Activated CD4-positive, alpha-beta T cell treated with anti-CD3 and anti-CD28 coated beads, Interleukin-2, Interleukin-4, amounts not matched to agents 100 ng/mL and 50 ng/mL, durations not matched to agents 16 hours and 8 hours (primary cell): ENCODE measurements at regions not wholly inside any gene's neighbourhood (a gene's known extent, or its start where the extent isn't known, plus 50 kb on each side); places are given as distances from the start of the nearest gene placed in this dataset.

Source experiments
- DNase-seq: peaks from one replicate; pipeline ENCODE4 v3.0.0-alpha.2; 2020; ENCODE audit warnings: low spot score

DNA sequence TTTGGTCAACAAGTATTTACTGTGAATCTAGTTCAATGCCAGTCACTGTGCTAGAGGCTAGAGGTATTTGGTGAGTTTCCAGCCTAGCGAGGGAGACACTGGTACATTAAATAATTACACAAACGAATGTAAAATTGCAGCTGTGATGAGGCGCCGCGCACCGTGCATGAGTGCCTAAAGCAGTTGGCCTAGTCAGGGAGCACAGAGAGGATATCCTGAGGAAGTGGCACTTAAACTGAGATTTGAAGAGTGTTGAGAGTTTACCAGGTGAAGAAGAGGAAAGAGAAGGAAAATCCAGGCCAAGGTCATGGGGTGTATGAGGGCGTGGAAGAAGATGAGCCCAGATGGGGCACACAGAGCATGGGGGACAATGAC lies 157.6 kb upstream of the NDUFV2 start:
- no peak for DNase-seq

DNA sequence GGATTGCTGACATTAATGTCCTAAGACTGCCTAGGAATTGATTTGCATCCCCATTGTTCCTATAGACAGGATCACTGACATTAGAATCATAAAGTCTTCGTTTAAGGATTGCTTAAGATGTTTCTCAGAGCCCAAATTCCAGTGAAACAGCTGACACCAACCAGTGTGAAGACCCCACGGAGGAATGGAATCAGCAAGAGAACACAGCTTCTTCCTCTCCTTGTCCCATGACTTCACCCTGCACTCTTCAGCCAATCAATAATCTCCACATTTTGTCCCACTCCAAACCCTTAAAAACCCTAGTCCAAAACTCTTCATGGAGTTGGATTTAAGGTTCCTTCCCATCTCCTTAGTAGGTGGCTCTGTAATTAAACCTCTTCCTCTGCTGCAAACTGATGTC lies 157.0 kb upstream of the NDUFV2 start:
- no peak for DNase-seq

DNA sequence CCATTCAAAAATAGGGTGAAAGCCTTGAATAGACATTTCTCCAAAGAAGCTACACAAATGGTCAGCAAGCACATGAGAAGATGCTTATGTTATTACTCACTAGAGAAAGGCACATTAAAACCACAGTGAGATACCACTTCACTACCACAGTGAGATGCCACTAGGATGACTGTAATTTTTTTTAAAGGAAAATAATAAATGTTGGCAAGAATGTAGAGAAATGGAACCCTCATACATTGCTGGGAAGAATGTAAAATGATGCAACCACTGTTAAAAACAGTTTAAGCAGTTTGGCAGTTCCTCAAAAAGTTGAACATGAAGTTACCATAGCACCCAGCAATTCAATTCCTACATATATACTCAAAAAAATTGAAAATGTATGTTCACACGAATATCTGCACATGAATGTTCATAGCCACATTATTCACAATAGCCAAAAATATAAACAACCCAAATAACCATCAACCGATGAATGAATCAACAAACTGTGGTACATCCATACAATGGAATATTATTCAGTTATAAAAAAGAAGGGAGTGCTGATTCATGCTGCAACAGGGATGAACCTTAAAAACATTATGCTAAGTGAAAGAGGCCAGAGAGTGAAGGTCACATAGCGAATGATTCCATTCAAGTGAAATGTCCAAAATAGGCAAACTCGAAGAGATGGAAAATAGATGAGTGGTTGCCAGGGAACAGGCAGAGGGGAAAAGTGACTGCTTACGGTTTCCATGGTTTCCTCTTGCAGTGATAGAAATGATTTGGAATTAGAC lies 156.2 kb upstream of the NDUFV2 start:
- DNase-seq = no peak

DNA sequence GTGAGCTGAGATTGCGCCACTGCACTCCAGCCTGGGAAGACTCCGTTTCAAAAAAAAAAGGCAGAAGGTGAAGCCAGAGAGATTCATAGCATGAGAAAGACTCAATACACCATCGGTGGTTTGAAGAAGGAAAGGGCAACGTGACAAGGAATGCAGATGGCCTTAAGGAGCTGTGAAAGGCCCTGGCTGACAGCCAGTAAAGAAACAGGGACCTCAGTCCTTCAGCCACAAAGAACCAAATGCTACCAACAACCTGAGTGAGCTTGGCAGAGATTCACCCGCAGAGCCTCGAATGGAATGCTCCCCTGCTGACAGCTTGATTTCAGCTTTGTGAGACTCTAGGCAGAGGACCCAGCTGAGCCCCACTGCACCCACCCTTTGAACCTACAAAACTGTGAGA lies 154.9 kb upstream of the NDUFV2 start:
- no peak for DNase-seq

DNA sequence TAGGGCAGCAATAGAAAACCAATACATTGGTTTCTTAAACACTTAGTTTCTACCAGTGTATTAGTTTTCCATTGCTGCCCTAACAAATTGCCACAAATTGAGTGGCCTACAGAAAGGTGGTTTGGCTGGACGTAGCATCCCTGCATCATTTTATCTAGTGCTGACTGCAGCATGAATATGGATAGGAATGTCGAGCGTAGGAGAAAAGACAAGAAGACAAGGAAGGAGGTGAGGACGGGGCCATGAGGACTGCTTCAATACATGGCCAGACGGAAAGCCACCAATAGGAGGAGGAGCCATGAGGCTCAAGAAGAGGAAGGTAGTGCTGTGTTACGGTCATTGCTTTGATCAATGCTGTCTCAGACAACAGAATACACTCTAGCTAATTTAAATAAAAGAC lies 154.5 kb upstream of the NDUFV2 start:
- no peak for DNase-seq

DNA sequence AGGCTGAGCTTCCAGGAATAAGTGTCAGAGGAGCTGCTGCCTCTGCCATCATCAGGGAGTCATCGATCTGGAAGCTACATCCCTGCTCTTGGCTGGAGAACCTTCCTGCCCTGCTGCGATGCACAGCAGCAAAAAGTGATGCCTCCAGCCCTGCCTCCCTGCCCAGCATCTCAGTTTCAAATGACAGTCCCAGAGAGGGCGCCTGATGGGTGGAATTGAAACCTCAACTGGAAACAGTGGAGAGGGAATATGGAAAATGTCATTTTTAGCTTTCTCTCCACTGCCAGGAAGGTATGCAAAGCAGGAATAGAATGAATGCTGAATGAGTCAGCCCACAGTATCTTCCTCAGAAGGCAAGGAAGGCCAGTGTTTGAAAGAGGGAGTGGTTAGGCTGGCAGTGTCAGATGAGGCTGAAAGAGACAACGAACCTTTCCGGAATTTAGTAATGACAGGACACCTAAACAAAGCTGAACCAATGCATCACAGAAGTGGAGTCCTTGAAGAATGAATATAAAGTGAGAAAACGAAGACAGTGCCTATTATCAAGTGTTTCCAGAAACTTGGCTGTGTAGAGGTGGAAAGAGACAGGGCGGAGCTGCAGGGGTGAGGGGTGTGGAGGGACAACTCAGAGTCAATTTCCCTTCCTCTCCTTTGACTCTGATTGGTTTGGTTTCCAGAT lies 153.9 kb upstream of the NDUFV2 start:
- DNase-seq = no peak

DNA sequence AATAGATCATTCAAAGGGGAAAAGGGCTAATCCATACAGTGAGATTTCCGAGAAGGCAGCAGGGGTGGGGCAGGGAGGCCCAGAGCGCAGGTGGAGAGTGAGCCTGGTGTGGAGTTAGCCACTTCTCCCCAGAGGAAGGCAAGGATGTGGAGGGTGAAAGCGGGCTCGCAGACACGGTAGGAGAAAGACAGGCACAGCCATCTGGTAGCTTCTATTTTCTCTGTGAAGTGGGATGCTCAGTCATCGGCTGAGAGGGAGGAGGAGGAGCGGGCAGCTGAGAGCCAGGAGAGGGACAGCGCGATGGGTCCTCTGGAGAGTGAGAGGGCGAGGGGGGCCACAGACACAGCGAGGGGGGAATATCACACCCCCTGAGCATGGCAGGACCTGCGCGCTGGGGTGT lies 153.3 kb upstream of the NDUFV2 start:
- no peak for DNase-seq

DNA sequence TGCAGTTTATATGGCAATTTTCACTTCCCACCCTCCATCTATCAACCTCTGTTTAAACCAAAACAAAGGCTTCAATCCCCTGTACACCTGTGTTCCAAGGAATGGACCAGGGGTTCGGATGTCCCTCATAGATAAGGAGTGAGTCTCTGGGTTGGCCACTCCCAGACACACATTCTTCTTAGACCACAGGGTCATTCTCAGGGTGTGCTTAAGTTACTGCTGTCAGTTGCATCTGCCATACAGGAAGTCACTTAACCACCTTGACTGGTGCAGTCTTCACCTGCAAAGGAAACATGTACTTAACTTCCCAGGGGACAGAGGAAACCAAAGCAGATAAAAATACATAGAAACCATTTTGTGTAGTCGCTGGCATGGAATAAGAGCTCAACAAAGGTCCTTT lies 151.0 kb upstream of the NDUFV2 start:
- DNase-seq = no peak

DNA sequence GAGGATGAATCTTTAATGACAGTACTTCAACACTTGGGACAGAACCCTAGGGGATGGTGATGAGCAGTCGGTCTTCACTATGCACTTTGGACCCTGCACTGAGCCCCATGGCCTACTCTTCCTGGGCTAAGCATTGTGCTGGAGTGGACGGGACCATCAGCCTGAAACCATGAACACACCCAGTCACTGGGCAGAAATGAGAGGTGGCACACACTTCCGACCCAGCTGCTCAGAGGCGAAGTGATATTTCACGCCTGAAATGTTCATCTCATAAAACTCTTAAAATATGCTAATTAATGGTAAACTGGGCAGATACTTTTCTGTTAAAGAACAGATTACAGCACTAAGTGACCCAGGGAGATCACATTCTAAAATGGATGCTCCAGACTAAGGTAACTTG lies 150.3 kb upstream of the NDUFV2 start:
- no peak for DNase-seq

DNA sequence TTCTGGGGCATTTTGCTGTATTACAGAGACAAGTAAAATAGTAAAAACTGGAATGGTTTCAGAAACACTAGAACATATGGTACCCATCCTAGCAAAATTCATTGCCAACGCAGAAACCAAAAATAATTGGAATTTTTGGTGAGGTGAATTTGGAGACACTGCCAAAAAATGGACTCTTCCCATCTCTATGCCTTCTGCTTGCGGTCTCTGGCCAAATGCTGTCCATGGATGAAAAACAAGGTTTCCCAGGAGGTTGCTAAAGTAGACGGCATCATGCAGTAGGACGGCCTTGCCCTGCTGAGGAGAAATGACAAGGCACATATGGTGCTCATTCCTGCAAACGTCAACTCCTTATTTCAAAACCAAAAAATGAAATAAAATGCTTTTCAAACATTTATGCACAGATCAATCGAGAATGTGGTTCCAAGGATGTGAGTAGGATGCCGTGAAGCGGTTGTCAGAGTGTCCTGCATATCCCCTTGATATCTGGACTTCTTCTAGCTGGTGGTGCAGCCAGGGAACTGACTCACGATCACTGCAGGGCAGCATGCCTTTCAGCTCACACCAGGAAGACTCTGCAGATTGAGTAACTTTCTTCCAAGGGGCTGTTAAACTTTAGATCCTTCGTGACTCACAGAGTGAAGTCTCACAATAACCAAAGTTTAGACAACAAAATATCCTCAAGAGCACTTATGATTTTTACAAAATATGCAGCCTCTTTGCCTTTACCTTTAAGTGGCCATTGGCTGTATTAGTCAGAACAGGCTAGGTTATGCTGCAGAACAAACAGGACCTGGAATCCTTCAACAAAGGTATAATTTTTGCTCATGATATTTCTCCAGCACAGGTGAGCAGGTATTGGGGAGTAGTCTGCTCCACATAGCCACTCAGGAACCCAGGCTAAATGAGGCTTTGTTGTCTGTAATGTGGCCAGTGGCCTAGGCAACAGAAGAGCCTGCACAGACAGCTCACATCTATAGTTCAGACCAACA lies 149.4 kb upstream of the NDUFV2 start:
- DNase-seq = no peak

DNA sequence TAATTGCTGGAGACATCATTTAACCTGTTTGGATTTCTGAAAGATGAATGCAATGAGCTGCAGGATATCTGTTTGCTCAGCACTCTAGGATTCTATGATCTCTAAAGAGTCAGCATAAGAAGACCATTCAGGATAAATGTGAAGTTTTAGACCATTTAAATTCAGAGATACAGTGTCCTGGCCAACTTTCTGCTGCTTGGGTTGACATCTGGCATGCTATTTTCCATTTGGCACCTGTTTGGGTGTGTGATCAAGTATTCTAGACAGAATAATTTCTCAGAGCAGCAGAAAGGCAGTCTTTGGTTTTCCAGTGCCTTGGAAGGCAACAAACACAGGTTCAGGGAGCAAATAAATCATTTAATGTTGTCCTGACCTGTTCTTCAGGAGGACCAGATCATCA lies 144.8 kb upstream of the NDUFV2 start:
- DNase-seq = no peak

DNA sequence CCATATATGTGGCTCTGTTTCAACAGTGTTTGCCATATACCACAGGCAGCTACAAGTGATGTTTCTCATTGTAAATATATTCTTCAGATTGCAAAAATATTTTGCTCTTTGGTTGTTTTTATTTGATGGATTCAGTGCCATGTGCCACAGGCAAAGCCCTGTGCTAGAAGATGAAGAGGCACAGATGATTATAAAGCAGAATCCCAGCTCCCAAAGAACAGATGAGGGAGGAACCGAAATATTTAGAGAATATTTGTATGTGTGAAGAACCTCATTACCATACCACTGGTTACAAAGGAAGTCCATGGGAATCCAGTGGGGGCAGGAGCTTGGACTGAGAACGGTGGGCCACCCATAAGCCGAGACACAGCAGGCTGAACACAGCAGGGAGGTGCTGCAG lies 143.8 kb upstream of the NDUFV2 start:
- no peak for DNase-seq

DNA sequence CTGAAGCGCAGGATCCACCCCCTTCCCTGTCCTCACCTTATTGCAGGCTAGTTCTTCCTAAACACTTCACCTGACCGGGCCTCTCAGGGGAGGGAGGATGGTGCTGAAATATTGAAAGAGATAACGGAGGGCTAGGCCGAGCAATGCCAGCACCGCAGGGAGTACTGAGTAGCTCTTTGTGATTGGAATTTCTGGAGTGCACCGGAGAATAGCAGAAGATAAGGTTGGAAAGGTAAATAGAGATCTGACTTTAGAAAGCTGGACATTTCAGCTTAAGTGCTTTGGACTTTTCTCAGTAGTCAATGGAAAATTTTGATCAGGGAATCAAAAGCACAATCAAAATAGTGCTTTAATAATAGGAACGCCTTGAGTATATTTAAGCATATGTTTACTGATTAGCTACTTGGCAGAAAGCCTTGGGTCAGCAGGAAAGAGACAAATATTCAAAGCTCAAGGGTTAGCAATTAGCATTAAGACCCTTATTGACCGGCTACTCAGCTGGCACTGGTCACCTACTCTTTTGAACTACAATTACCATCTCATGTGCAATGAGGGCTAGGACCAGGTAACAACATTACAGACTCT lies 142.9 kb upstream of the NDUFV2 start:
- no peak for DNase-seq

DNA sequence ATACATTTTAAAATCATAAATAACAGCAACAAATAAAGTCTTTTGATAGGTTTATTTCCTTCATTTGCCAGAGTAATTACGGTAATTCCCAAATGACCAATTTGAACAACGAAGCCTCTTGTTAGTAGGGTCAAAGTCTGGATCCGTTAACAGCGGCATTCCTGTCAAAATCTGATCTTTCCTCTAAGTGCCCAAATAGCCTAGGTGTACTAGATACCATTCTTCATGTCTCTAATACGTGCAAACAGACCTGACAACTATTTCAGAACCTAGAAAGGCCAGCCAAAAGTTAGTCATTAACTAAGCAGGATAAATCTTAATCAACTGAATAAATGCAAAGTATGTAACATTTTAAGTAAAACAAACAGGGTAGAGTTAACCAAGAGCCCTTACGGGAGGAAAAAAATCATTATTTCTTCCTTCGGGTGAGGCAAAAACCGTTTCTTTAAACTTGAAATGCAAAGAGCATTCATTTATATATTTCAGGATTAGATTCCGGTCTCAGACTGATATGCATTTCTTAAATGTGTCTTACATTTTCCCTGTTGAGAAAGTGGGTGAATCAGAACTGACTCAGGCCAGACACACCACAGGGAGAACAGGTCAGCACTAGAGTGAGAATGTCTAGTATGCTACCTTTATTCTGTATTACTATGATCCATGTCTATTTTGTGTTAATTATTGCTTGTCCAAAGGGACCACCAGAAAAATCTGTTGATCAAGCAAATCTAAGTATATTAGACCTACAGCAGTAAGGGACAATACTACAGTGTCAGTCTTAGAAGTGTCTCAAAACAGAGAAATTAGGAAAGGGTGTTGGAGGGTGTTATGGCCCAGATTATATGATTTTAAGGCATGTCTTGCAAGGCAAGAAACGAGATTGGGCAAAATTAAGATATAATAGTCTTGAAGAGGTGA lies 141.5 kb upstream of the NDUFV2 start:
- no peak for DNase-seq

DNA sequence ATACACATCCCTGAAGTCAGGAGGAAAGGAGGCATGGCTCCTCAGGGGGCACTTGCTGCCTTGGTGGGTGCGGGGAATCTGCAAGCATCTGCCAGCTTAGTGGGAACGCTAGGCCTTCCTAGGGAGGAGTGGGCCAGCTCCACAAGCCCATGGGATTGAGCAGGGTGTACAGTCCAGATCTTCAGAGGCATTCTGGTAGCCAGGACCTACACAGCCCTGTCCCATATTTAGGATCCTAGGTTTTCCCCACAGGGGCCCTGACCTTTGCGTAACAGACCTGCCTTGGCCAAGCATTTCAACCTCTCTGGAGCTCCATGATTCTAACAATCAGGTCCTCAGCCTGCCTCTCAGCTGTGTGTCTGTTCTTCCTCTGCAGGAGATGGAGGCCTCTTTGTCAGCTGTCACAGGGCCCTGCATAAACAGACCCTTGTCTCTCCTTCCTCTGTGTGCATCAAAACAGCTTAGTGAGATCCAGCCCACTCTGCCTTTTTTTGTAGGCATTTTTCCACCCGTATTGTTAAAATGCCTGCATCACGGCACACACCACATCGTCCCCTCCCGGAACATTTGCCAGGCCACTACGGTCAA lies 140.2 kb upstream of the NDUFV2 start:
- no peak for DNase-seq

DNA sequence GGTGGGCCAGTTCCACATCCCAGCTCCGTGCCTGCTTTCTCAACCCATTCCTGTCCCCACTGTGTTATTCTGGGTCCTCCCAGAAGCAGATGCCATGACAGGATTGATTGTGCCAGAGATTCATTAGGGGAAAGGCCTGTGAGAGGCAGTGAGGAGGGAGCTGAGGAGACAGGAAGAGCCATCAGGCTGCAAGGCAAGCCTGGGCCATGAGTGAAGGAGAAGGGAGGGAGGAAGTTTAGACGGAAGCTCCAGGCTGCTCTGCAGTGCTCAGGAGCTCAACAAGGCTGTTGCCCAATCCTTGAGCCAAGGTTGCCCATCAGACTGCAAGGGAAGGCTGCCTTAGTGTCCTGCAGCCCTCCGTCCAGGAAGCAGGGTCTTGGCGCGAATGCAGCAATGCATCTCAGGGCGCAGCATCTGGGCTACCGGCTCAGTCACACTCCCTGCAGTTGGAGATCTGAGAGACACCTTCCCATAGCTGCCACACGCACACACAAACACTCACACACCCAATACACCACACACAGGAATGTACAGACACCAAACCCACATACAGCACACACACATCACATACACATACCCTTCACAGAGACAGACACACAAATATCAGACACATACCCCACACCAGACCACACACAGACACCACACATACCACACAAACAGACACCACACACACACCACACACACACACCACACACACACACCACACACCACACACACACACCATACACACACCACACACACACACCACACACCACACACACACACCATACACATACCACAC lies 139.5 kb upstream of the NDUFV2 start:
- no peak for DNase-seq

DNA sequence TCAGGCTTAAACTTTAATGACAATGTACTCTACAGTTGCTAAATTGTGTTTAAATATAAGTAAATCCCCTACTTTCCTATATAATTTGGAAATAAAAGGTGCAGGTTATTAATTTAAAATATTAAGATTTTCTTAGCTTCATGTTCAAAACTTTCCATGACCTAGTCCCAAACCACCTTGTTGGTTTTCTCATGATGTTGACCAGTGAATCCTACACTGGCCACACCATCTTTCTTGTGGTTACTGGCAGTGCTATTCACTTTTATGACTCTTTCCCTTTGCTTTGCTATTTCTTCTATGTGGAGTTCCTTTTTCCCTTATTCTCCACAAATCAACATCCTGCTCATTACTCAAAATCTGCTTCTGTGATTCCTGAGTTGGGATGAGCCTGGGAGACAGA lies 138.6 kb upstream of the NDUFV2 start:
- DNase-seq = no peak

DNA sequence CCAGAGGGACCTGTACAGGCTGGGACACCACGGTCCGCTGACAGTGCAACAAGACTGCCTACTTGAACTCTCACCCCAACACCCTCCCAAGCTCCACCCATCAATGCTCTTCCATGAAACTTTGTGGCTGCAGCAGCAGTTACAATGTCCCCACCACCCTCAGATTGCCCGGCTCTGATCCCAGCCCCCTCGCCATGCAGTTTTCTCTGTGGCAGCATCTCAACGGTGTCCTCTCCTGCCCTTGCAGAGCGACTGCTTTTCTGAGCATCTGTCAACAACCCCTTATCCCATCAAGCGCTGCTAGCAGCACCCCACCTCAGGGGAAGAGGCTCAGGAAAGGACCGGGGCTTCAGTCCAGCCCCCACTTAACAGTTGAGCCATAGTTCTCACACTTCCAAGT lies 137.1 kb upstream of the NDUFV2 start:
- DNase-seq = no peak

DNA sequence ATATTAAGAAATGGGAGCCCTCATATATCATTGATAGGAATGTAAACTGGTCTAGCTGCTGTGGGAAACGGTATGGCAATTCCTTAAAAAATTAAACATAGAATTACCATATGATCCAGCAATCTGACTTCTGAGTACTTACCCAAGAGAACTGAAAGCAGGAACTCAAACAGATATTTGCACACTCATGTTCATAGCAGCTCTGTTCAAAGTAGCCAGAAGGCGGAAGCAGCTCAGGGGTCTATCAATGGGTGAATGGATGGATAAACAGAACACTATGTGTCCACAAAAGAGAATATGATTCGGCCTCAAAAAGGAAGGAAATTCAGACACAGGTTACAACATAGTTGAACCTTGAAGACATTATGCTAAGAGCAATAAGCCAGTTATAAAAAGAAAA lies 135.7 kb upstream of the NDUFV2 start:
- DNase-seq = no peak

DNA sequence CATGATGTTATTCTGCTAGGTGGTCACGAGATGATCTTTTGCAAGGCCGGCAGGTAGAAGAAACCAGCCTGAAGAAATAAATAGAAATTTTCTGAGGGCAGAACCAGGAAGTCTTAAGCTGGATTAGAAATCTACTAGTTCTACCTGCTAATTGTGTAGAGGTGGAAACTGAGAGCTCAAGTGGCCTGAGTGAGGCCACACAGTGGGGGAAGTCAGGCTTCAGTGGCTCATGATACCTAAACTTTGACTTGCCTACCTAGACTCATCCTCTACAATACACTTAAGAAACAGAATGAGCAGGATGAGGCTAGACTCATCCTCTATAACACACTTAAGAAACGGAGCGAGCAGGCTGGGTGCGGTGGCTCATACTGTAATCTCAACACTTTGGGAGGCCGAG lies 134.9 kb upstream of the NDUFV2 start:
- no peak for DNase-seq
